Epithelial cell of esophagus (primary cell): ENCODE measurements at regions not wholly inside any gene's neighbourhood (a gene's known extent, or its start where the extent isn't known, plus 50 kb on each side); places are given as distances from the start of the nearest gene placed in this dataset.
"Not testable (repeated sequence)": the region's sequence is repeated elsewhere in the genome, so short reads cannot be mapped to it uniquely, and the experiment has no call there.

Experiments used
- DNase-seq: peaks from one replicate; pipeline ENCODE4 v3.0.0; 2010; ENCODE audit warnings: low read depth
- H3K4me3 ChIP-seq: 2 replicates; pipeline ENCODE4 v1.5.1; 2011; ENCODE audit warnings: mild to moderate bottlenecking, low read length, control low read depth
- TF ChIP-seq, protein P1 (sequence below): IDR thresholded peaks from 2 replicates; pipeline ENCODE4 v1.5.1; 2011; ENCODE audit warnings: low read depth, mild to moderate bottlenecking, low read length, control low read depth, inconsistent platforms; ENCODE audit not compliant: insufficient read depth; ENCODE audit errors: missing control alignments

DNA sequence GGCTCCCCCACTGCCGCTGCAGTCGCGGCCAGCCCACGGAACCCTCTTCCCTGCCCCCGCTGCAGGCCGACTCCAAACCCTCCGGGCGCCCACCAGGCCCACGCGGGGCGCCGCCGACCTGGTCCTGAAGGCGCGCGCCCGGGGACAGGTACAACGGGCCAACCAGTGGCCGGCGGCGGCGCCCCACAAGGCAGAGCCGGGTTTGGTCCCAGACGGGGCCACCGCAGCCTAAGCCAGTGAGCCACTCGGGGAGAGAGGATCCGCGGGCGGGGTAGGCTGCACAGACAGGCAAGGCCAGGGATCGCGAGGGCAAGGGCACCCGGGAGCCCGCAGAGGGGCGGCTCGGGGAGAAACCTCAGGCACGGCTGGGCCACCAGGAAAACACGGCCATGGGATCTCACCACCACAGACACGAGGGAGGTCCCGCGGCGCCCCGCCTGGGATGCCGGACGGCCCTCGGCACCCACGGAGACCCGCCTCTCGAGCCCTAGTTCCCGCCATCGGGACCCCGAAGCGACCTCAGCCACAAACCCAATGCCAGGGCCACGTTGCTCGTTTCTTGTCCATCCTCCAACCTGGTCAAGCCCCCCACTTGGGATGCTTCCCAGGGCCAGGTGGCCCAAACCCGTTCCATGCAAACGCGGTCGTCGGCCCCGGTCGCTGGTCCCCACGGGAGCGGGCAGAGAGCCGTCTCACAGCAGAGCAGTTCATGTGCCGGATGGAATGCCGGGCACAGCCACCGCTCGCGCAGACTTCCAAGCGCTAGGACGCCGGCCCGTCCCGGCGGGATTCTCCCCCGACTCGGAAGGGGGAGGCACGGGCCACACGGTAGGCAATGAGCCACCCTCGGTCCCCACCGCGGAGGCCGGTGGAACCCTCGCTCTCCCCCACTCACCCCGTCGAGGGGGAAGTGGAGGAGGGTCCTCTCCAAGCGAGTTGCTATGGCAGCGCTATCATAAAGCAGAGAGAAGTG lies 1956.6 kb upstream of the DEFB115 start:
- TF ChIP-seq, protein P1, sequence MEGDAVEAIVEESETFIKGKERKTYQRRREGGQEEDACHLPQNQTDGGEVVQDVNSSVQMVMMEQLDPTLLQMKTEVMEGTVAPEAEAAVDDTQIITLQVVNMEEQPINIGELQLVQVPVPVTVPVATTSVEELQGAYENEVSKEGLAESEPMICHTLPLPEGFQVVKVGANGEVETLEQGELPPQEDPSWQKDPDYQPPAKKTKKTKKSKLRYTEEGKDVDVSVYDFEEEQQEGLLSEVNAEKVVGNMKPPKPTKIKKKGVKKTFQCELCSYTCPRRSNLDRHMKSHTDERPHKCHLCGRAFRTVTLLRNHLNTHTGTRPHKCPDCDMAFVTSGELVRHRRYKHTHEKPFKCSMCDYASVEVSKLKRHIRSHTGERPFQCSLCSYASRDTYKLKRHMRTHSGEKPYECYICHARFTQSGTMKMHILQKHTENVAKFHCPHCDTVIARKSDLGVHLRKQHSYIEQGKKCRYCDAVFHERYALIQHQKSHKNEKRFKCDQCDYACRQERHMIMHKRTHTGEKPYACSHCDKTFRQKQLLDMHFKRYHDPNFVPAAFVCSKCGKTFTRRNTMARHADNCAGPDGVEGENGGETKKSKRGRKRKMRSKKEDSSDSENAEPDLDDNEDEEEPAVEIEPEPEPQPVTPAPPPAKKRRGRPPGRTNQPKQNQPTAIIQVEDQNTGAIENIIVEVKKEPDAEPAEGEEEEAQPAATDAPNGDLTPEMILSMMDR: no peak

DNA sequence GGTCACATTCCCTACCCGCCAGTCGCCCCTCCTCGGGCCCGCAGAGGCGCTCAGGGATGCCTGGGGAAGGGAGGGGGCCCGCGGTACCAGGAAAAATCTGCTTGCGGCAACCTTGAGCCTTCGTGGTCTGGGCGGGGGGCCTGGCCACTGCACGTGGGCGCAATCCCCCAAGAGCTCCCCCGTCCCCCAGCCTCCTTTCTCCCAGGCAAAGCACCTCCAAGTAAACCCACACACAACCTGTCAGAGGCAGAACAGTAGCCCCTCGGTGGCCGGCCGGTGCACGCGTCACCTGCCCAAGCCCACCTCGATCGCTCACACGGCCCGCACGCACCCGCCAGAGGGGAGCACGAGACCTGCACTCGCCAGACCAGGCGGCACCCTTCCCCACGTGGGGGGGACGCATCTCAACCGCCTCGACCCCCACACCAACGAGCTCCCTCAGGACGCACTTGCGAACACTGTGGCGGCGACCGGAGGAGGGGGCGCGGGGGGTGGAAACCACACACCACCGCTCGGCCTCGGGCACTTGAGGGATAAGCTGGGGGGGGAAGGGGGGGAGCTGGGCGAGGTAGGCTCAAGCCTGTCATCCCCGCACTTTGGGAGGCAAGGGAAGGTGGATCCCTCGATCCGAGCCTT lies 1955.7 kb upstream of the DEFB115 start:
- DNase-seq: no peak
- TF ChIP-seq, protein P1: no peak
- H3K4me3 ChIP-seq: no peak overlapping the region

More for the DNA sequence above, 1956.6 kb upstream of the DEFB115 start:
- no peak overlapping the region for H3K4me3 ChIP-seq
- DNase-seq: no peak

DNA sequence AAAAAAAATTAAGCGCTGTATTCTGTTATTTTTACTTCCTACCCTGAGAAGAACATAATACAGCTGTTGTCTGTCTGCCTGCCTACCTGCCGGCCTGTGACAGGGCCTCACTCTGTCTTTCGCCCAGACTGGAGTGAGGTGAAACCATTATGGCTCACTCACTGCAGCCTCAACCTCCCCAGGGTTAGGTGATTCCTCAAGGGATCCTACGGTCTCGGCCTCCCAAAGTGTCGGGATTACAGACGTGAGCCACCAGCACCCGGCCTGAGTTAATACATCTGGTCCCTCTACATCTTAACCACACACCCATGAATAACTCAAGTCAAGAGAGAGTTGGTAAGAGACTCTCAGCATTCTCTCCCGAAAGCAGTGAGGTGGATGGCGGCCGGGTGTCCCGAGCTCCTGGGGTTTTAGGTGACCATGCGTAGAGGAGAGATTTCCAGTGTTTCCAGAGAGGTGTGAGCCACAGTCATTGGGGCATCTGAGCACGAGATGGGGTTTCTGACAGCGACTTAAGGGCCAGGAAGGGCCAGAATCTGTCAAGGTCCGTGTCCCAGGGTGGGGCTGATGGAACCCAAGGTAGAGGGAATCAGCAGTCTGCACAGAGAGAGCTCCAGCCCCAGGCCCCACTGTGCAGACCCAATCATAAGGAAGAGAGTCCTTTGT lies 1954.4 kb upstream of the DEFB115 start:
- no peak overlapping the region for H3K4me3 ChIP-seq
- no peak for DNase-seq
- TF ChIP-seq, protein P1: no peak

DNA sequence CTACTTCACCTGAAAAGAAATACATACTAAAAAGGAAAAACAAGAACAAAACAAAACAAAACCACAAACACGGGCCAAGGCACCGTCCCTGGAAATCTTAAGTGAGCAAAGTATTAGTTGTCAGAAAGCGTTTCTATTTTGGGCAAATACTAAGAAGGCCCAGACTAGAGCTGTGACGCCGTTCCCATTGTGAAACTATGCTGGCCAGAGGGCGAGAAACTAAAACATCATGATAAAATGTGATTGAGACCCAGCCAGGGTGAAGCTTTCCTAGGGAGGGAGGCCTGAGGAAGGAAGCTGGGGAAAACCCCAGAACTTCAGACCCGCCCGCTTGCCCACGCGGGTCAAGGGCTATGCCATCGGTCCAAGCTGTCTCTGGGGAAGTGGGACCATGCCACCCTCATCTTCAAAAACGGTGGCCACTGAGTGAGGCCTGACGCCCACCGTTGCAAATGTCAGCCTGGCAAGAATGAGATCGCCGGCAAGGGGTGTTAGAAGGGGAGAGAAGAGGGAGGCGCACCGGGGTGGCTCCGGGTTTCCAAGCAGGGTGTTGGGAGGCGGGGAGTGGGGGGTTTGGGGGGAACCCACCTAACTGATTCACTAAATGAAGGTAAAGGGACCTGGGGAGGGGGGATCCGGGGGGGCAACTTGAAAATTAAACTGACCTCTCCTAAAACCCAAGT lies 1950.9 kb upstream of the DEFB115 start:
- H3K4me3 ChIP-seq: no peak overlapping the region
- TF ChIP-seq, protein P1: no peak
- no peak for DNase-seq

DNA sequence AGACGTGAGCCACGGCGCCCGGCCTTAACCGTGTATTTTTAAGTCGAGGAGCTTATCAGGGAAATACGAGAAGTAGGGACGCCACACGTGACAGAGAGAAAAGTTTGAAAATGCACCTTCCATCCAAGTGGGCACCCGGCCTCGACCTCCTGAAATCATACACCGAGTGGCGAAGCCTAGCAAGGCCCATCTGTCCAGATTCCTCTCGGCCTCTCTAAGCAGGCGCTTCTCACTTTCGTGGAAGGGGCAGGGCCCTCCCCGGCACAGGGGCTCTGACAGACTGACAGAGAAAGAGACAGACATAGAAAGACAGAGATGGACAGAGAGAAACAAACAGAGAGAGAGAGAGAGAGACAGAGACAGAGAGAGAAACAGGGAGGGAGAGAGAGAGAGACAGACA lies 1950.0 kb upstream of the DEFB115 start:
- not testable (repeated sequence) for DNase-seq, H3K4me3 ChIP-seq

DNA sequence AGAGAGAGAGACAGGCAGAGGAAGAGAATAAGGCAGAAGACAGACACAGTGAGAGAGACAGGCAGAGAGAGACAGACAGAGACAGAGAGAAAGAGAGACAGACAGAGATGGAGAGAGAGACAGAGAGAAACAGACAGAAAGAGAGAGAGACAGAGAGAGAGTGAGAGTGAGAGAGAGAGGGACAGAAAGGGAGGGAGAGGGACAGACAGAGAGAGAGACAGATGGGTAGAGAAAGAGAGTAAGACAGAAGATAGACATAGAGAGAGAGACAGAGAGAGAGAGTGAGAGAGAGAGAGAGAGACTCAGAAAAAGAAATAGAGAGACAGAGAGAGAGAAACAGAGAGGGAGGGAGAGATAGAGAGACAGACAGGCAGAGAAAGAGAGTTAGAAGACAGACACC lies 1948.5 kb upstream of the DEFB115 start:
- not testable (repeated sequence) for DNase-seq, H3K4me3 ChIP-seq

DNA sequence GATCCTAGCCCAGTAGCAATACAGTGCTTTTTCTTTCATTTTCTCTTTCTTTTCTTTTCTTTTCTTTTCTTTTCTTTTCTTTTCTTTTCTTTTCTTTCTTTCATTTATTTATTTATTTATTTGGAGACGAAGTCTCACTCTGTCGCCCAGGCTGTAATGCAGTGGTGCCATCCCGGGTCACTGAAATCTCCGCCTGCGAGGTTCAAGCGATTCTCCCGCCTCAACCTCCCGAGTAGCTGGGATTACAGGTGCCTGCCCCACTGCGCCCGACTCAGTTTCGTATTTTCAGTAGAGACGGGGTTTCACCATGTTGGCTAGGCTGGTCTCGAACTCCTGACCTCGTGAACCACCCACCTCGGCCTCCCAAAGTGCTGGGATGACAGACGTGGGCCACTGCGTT lies 1948.0 kb upstream of the DEFB115 start:
- not testable (repeated sequence) for H3K4me3 ChIP-seq, DNase-seq

DNA sequence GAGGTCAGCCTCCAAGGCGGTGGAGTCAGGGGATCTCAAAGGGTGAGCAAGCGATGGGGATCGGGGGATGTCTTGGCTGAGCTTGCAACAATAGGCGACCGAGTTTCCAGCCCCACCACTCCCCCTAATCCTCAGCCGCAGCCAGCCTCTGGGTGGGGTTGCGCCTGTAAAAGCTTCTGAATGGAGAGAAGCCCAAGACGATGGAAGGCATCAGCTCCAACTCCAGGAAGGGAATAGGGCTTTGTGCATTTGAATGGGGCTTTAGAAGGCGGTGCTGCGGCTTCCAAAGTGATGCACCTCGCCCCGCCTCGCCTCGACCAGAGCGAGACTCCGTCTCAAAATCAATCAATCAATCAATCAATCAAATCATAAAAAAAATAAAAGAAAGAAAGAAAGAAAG lies 1946.4 kb upstream of the DEFB115 start:
- not testable (repeated sequence) for H3K4me3 ChIP-seq, DNase-seq

DNA sequence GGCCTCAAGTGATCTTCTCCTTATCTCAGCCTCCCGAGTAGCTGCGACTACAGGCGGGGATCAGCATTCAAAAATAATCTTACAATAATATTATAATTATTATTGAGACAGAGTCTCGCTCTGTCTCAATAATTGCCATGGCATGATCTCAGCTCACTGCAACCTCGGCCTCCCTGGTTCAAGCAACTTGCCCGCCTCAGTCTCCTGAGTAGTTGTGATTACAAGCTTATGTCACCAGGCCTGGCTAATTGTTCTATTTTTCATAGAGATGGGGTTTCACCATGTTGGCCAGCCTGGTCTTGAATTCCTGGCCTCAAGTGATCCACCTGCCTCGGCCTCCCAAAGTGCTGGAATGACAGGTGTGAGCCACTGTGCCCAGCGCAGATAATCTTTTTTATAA lies 1944.8 kb upstream of the DEFB115 start:
- not testable (repeated sequence) for H3K4me3 ChIP-seq, DNase-seq
